K562 (cell line): ENCODE measurements at regions not wholly inside any gene's neighbourhood (a gene's known extent, or its start where the extent isn't known, plus 50 kb on each side); places are given as distances from the start of the nearest gene placed in this dataset.
"Not testable (repeated sequence)": the region's sequence is repeated elsewhere in the genome, so short reads cannot be mapped to it uniquely, and the experiment has no call there.

Experiments
- SREBF2 ChIP-seq: sonication (generic); formaldehyde crosslinking; IDR thresholded peaks from 2 replicates; pipeline ENCODE4 v1.4.0; 2020; ENCODE audit warnings: mild to moderate bottlenecking, missing genetic modification reagents
- TF ChIP-seq, protein P1 (sequence below): sonication (generic); formaldehyde crosslinking; IDR thresholded peaks from 2 replicates; pipeline ENCODE4 v1.8.1; 2023; ENCODE audit warnings: mild to moderate bottlenecking, missing genetic modification reagents
- TF ChIP-seq, protein P2 (sequence below), 3 experiments: IDR thresholded peaks in 2 of 3; conservative IDR thresholded peaks in 1 of 3; 2 replicates each; pipeline ENCODE4 v1.5.1; 2011 to 2012; ENCODE audit warnings: low read length in 3 of 3, mild to moderate bottlenecking in 3 of 3, control low read depth in 2 of 3, improper control_type of control experiment in 1 of 3, inconsistent platforms in 1 of 3, low read depth in 1 of 3, mixed read lengths in 1 of 3, moderate library complexity in 1 of 3; ENCODE audit not compliant: insufficient read depth in 2 of 3

DNA sequence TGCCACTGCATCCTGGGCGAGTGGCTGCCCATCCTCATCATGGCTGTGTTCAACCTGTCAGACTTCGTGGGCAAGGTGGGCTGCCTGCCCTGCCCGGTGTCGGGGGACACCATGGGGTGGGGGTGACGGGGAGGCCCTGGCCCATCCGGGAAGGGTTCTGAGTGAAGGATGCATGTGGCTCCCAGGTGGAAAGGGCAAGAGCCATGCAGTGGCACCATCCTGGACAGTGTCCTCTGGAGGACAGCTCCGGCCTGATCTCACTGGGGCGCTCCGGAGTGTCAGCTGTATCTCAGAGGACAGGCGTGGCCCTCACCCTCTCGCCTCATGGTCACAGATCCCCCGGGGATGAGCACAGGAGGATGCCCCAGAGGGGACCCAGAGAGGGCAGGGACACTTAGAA is 439.6 kb upstream of the ZNF722 start:
- TF ChIP-seq, protein P1, sequence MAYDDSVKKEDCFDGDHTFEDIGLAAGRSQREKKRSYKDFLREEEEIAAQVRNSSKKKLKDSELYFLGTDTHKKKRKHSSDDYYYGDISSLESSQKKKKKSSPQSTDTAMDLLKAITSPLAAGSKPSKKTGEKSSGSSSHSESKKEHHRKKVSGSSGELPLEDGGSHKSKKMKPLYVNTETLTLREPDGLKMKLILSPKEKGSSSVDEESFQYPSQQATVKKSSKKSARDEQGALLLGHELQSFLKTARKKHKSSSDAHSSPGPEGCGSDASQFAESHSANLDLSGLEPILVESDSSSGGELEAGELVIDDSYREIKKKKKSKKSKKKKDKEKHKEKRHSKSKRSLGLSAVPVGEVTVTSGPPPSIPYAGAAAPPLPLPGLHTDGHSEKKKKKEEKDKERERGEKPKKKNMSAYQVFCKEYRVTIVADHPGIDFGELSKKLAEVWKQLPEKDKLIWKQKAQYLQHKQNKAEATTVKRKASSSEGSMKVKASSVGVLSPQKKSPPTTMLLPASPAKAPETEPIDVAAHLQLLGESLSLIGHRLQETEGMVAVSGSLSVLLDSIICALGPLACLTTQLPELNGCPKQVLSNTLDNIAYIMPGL (CRISPR knock-in tag): not testable (repeated sequence)
- TF ChIP-seq SREBF2 (CRISPR knock-in tag): not testable (repeated sequence)
- TF ChIP-seq, protein P2, sequence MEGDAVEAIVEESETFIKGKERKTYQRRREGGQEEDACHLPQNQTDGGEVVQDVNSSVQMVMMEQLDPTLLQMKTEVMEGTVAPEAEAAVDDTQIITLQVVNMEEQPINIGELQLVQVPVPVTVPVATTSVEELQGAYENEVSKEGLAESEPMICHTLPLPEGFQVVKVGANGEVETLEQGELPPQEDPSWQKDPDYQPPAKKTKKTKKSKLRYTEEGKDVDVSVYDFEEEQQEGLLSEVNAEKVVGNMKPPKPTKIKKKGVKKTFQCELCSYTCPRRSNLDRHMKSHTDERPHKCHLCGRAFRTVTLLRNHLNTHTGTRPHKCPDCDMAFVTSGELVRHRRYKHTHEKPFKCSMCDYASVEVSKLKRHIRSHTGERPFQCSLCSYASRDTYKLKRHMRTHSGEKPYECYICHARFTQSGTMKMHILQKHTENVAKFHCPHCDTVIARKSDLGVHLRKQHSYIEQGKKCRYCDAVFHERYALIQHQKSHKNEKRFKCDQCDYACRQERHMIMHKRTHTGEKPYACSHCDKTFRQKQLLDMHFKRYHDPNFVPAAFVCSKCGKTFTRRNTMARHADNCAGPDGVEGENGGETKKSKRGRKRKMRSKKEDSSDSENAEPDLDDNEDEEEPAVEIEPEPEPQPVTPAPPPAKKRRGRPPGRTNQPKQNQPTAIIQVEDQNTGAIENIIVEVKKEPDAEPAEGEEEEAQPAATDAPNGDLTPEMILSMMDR (IDR thresholded peaks at IDR 0.05 in 2 of 3, conservative IDR thresholded peaks at IDR 0.05 in 1 of 3; ENCODE audit: insufficient read depth in 2 of 3, low read depth in 1 of 3, low read length in 3 of 3): not testable (repeated sequence)
